KOPT-K1 (cell line): ENCODE measurements at regions not wholly inside any gene's neighbourhood (a gene's known extent, or its start where the extent isn't known, plus 50 kb on each side); places are given as distances from the start of the nearest gene placed in this dataset.

Experiments used
- H3K27ac ChIP-seq: fragments of 200-600 bp; sonication (generic); 2 replicates; pipeline ENCODE4 v1.5.1; 2016; ENCODE audit warnings: antibody characterized with exemption, mild to moderate bottlenecking, low read depth, low read length; ENCODE audit not compliant: poor library complexity, severe bottlenecking
- H3K36me3 ChIP-seq: fragments of 200-600 bp; sonication (generic); 2 replicates; pipeline ENCODE4 v1.5.1; 2017; ENCODE audit warnings: antibody characterized with exemption, mild to moderate bottlenecking, low read length, moderate library complexity; ENCODE audit not compliant: insufficient read depth
- H3K9me3 ChIP-seq: fragments of 200-600 bp; sonication (generic); 2 replicates; pipeline ENCODE4 v1.5.1; 2017; ENCODE audit warnings: antibody characterized with exemption, low read length, mild to moderate bottlenecking; ENCODE audit not compliant: insufficient read depth, poor library complexity, severe bottlenecking

GRCh38 chr21:16695074-16695473 lies 817.8 kb upstream of the CXADR start:
- no peak overlapping the region for H3K27ac ChIP-seq
- H3K36me3 ChIP-seq, result no peaks in the 10 kb centered on the region
- peaks cover 15% of the 10 kb centered on the region for H3K9me3 ChIP-seq

- H3K36me3 ChIP-seq, result no peaks in the 10 kb centered on the region
- no peaks in the 10 kb centered on the region for H3K9me3 ChIP-seq
- no peak overlapping the region for H3K27ac ChIP-seq
Measured at GRCh38 chr21:16707274-16707673, 805.6 kb upstream of the CXADR start.

- H3K36me3 ChIP-seq, result no peaks in the 10 kb centered on the region
- H3K9me3 ChIP-seq, result no peaks in the 10 kb centered on the region
- H3K27ac ChIP-seq, result no peak overlapping the region
Measured at GRCh38 chr21:16708101-16708835, 804.6 kb upstream of the CXADR start.

GRCh38 chr21:16709866-16710550 lies 802.8 kb upstream of the CXADR start:
- Histone ChIP-seq H3K36me3 (no peaks in the 10 kb centered on the region), H3K9me3 (no peaks in the 10 kb centered on the region), H3K27ac (no peak overlapping the region)

- H3K9me3 ChIP-seq, result no peaks in the 10 kb centered on the region
Measured at GRCh38 chr21:16711757-16712156, 801.1 kb upstream of the CXADR start.

GRCh38 chr21:16713331-16714117 lies 799.3 kb upstream of the CXADR start:
- H3K36me3 ChIP-seq, result no peaks in the 10 kb centered on the region
- H3K27ac ChIP-seq, result no peak overlapping the region
- H3K9me3 ChIP-seq, result no peaks in the 10 kb centered on the region

More at GRCh38 chr21:16711757-16712156, 801.1 kb upstream of the CXADR start:
- Histone ChIP-seq H3K27ac (no peak overlapping the region), H3K36me3 (no peaks in the 10 kb centered on the region)

- Histone ChIP-seq H3K9me3 (no peaks in the 10 kb centered on the region), H3K27ac (no peak overlapping the region), H3K36me3 (no peaks in the 10 kb centered on the region)
Measured at GRCh38 chr21:16740511-16740910, 772.3 kb upstream of the CXADR start.

GRCh38 chr21:16741141-16741665 lies 771.6 kb upstream of the CXADR start:
- Histone ChIP-seq H3K9me3 (no peaks in the 10 kb centered on the region), H3K27ac (no peak overlapping the region), H3K36me3 (no peaks in the 10 kb centered on the region)

GRCh38 chr21:16742131-16742641 lies 770.7 kb upstream of the CXADR start:
- Histone ChIP-seq H3K9me3 (no peaks in the 10 kb centered on the region), H3K36me3 (no peaks in the 10 kb centered on the region), H3K27ac (no peak overlapping the region)

- Histone ChIP-seq H3K27ac (no peak overlapping the region), H3K36me3 (no peaks in the 10 kb centered on the region), H3K9me3 (no peaks in the 10 kb centered on the region)
Measured at GRCh38 chr21:16742741-16743140, 770.1 kb upstream of the CXADR start.

- H3K27ac ChIP-seq, result no peak overlapping the region
- no peaks in the 10 kb centered on the region for H3K36me3 ChIP-seq
Measured at GRCh38 chr21:16743317-16743716, 769.5 kb upstream of the CXADR start.

GRCh38 chr21:16750926-16751325 lies 761.9 kb upstream of the CXADR start:
- no peaks in the 10 kb centered on the region for H3K36me3 ChIP-seq
- H3K27ac ChIP-seq, result no peak overlapping the region
- H3K9me3 ChIP-seq, result no peaks in the 10 kb centered on the region

More at GRCh38 chr21:16743317-16743716, 769.5 kb upstream of the CXADR start:
- H3K9me3 ChIP-seq, result no peaks in the 10 kb centered on the region

- Histone ChIP-seq H3K9me3 (no peaks in the 10 kb centered on the region), H3K36me3 (no peaks in the 10 kb centered on the region), H3K27ac (no peak overlapping the region)
Measured at GRCh38 chr21:16751695-16752474, 761.0 kb upstream of the CXADR start.

- Histone ChIP-seq H3K9me3 (no peaks in the 10 kb centered on the region), H3K27ac (no peak overlapping the region), H3K36me3 (no peaks in the 10 kb centered on the region)
Measured at GRCh38 chr21:16752475-16752857, 760.4 kb upstream of the CXADR start.
